ENCODE measurements at regions not wholly inside any gene's neighbourhood (a gene's known extent, or its start where the extent isn't known, plus 50 kb on each side); places are given as distances from the start of the nearest gene placed in this dataset.

DNA sequence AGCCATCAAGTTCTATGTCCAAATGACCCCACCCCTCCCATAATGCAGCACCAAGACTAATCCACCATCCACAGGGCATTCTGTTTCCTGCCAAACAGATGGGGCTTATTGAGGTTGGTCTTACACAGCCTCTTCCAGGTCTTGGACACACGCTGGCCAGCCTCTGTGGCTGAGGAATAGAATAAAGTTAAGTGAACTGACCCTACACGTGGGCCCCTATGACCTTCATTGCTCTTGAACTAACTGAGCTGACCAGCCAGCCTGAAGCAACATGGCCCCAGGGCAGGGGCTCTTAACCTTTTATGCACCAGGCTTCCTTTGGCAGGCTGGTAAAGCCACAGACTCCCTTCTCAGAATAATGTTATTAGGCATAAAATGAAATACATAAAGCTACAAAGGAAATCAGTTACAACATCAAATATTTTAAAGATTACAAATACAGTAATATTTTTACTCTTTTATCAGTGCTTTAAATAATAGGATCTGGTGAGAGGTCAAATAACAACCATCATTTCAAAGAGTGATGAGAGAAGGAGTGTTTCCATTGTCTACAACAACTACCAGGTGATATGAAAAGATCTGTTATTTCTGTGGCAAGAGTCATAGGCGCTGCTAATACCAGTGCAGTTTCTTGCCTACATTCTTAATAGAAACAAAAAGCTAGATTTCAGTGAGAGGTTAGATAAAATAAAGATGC is 192.9 kb upstream of the NUDT4 start (continued):
- TF ChIP-seq, protein P1, sequence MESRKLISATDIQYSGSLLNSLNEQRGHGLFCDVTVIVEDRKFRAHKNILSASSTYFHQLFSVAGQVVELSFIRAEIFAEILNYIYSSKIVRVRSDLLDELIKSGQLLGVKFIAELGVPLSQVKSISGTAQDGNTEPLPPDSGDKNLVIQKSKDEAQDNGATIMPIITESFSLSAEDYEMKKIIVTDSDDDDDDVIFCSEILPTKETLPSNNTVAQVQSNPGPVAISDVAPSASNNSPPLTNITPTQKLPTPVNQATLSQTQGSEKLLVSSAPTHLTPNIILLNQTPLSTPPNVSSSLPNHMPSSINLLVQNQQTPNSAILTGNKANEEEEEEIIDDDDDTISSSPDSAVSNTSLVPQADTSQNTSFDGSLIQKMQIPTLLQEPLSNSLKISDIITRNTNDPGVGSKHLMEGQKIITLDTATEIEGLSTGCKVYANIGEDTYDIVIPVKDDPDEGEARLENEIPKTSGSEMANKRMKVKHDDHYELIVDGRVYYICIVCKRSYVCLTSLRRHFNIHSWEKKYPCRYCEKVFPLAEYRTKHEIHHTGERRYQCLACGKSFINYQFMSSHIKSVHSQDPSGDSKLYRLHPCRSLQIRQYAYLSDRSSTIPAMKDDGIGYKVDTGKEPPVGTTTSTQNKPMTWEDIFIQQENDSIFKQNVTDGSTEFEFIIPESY (IDR thresholded peaks at IDR 0.05; ENCODE audit: extremely low read depth, insufficient replicate concordance, low read length), result no peak
- TF ChIP-seq ZFX (IDR thresholded peaks at IDR 0.05) (no peak), SRF (IDR thresholded peaks at IDR 0.05; ENCODE audit: low read depth) (no peak), CEBPB (IDR thresholded peaks at IDR 0.05; ENCODE audit: low read depth) (no peak), CBX3 (IDR thresholded peaks at IDR 0.05; ENCODE audit: low read depth) (no peak), EGR1 (IDR thresholded peaks at IDR 0.05; ENCODE audit: low read depth) (no peak), ZNF274 (IDR thresholded peaks at IDR 0.05; ENCODE audit: low read depth, low read length) (no peak), FOSL1 (IDR thresholded peaks at IDR 0.05; ENCODE audit: low read depth) (no peak), SP1 (IDR thresholded peaks at IDR 0.05; ENCODE audit: low read depth) (no peak)
- TF ChIP-seq, protein P2, sequence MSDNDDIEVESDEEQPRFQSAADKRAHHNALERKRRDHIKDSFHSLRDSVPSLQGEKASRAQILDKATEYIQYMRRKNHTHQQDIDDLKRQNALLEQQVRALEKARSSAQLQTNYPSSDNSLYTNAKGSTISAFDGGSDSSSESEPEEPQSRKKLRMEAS (IDR thresholded peaks at IDR 0.05), result no peak
- TF ChIP-seq, protein P3, sequence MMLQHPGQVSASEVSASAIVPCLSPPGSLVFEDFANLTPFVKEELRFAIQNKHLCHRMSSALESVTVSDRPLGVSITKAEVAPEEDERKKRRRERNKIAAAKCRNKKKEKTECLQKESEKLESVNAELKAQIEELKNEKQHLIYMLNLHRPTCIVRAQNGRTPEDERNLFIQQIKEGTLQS (IDR thresholded peaks at IDR 0.05), result no peak

DNA sequence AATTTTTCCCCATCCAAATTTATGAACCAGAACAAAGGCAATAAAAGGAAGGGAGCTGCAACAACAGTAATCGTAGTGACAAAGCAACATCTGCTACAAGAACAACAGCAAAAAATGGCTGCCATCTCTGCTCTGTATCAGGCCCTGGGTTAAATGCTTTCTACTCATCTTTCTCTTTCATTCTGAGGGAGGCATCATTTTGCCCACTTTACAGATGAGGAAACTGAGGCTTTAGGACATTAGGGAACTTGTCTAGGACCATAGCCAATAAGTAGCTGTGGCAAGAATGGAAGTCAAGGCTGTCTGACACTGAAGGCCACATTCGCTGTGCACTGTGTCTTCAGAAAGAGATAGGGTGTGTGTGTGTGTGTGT is 192.4 kb upstream of the NUDT4 start:
- no peak overlapping the region for H3K4me2 ChIP-seq (ENCODE audit: low read length)
- POLR2A ChIA-PET, result no interaction called here
- no peaks in the 10 kb centered on the region for H3K36me3 ChIP-seq (ENCODE audit: control insufficient read depth in 1 of 2, insufficient read depth in 2 of 2, low read length in 2 of 2)
- intact Hi-C loops (cut with micrococcal nuclease), result no loop called here
- H3K9ac ChIP-seq (ENCODE audit: low read length), result no peak overlapping the region
- no peak for ATAC-seq
- no peaks in the 10 kb centered on the region for H3K9me3 ChIP-seq (ENCODE audit: control insufficient read depth in 1 of 2, insufficient read depth in 1 of 2, low read depth in 1 of 2, low read length in 2 of 2)
- TF ChIP-seq JUND (IDR thresholded peaks at IDR 0.05) (no peak), POLR2AphosphoS5 (IDR thresholded peaks at IDR 0.05; ENCODE audit: low read depth, low read length) (no peak), SP1 (IDR thresholded peaks at IDR 0.05; ENCODE audit: low read depth) (no peak), RAD21 (IDR thresholded peaks at IDR 0.05; ENCODE audit: low read depth) (no peak), EZH2phosphoT487 (IDR thresholded peaks at IDR 0.05; ENCODE audit: borderline replicate concordance) (no peak), YY1 (IDR thresholded peaks at IDR 0.05; ENCODE audit: extremely low read depth, insufficient replicate concordance, low read depth, low read length) (no peak), CEBPB (IDR thresholded peaks at IDR 0.05; ENCODE audit: low read depth) (no peak), SRF (IDR thresholded peaks at IDR 0.05; ENCODE audit: low read depth) (no peak), EZH2 (IDR thresholded peaks at IDR 0.05) (no peak), ELF1 (IDR thresholded peaks at IDR 0.05; ENCODE audit: borderline replicate concordance, low read depth) (no peak)
- TF ChIP-seq, protein P4, sequence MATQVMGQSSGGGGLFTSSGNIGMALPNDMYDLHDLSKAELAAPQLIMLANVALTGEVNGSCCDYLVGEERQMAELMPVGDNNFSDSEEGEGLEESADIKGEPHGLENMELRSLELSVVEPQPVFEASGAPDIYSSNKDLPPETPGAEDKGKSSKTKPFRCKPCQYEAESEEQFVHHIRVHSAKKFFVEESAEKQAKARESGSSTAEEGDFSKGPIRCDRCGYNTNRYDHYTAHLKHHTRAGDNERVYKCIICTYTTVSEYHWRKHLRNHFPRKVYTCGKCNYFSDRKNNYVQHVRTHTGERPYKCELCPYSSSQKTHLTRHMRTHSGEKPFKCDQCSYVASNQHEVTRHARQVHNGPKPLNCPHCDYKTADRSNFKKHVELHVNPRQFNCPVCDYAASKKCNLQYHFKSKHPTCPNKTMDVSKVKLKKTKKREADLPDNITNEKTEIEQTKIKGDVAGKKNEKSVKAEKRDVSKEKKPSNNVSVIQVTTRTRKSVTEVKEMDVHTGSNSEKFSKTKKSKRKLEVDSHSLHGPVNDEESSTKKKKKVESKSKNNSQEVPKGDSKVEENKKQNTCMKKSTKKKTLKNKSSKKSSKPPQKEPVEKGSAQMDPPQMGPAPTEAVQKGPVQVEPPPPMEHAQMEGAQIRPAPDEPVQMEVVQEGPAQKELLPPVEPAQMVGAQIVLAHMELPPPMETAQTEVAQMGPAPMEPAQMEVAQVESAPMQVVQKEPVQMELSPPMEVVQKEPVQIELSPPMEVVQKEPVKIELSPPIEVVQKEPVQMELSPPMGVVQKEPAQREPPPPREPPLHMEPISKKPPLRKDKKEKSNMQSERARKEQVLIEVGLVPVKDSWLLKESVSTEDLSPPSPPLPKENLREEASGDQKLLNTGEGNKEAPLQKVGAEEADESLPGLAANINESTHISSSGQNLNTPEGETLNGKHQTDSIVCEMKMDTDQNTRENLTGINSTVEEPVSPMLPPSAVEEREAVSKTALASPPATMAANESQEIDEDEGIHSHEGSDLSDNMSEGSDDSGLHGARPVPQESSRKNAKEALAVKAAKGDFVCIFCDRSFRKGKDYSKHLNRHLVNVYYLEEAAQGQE (IDR thresholded peaks at IDR 0.05; ENCODE audit: low read depth), result no peak
- TF ChIP-seq, protein P3 (IDR thresholded peaks at IDR 0.05), result no peak
- TF ChIP-seq, protein P2 (IDR thresholded peaks at IDR 0.05), result no peak
- no peak for DNase-seq (ENCODE audit: low read depth, low spot score)
- CTCF ChIA-PET, result no interaction called here
- no TSS peak for BruUV-seq (replicated peaks)
- H3K9me2 ChIP-seq (ENCODE audit: insufficient read depth), result no peaks in the 10 kb centered on the region
- no peak overlapping the region for H3K27ac ChIP-seq (ENCODE audit: low read depth, low read length)
- no peaks in the 10 kb centered on the region for H4K20me1 ChIP-seq (ENCODE audit: insufficient read depth)
- H3K4me1 ChIP-seq (ENCODE audit: control insufficient read depth in 1 of 2, insufficient read depth in 2 of 2, low read length in 2 of 2), result no peaks in the 10 kb centered on the region
- no peaks in the 10 kb centered on the region for H3K27me3 ChIP-seq (ENCODE audit: insufficient read depth, low read length)
- no peaks in the 10 kb centered on the region for H3K79me2 ChIP-seq (ENCODE audit: insufficient read depth, low read length)
- no peak overlapping the region for H3K4me3 ChIP-seq (replicated peaks in 1 of 2; ENCODE audit: low read depth in 1 of 2, low read length in 2 of 2)
- no peak overlapping the region for H2AFZ ChIP-seq (ENCODE audit: low read depth, low read length, poor library complexity, severe bottlenecking)
- RAD21 ChIA-PET (ENCODE audit: low non-redundant PET in 1 of 2, low total read pairs in 2 of 2, uncharacterized antibody in 2 of 2, unreplicated experiment in 2 of 2), result no interaction called here
